ENCODE measurements at regions not wholly inside any gene's neighbourhood (a gene's known extent, or its start where the extent isn't known, plus 50 kb on each side); places are given as distances from the start of the nearest gene placed in this dataset.

DNA sequence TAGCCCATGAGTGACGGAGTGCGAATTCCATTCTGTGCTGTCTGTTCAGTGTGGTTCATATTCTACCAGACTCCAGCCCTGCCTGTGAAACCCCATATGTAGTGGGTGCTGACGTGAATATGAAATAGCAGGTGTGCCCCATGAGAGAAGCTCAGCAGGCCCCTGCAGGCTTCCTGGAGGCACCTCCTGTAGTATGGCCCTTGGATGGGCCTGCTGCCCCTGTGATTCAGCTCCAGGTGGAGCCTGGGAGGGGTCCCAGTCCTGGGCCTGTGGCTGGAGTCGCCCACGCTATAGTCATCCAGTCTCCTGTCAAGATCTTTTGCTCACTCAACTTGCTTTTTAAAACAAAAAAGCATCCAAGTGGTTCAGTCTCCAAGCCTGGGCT is 125.5 kb downstream of the GLI2 start:
- H3K9me2 ChIP-seq (ENCODE audit: insufficient read depth): no peaks in the 10 kb centered on the region
- intact Hi-C loops (cut with micrococcal nuclease; ENCODE audit: unreplicated experiment): no loop called here
- no peaks in the 10 kb centered on the region for H4K20me1 ChIP-seq (ENCODE audit: insufficient read depth)
- H3K27me3 ChIP-seq (ENCODE audit: insufficient read depth, low read depth): no peaks in the 10 kb centered on the region
- POLR2A ChIA-PET (ENCODE audit: unreplicated experiment): no interaction called here
- DNase-seq: no peak
- CTCF ChIA-PET: no interaction called here
- no peak overlapping the region for H3K27ac ChIP-seq
- H2AFZ ChIP-seq: no peak overlapping the region
- no peaks in the 10 kb centered on the region for H3K79me2 ChIP-seq (ENCODE audit: low read depth)
- no peak for TF ChIP-seq EZH2 (IDR thresholded peaks at IDR 0.05; ENCODE audit: low read depth)
- TF ChIP-seq, protein P1, sequence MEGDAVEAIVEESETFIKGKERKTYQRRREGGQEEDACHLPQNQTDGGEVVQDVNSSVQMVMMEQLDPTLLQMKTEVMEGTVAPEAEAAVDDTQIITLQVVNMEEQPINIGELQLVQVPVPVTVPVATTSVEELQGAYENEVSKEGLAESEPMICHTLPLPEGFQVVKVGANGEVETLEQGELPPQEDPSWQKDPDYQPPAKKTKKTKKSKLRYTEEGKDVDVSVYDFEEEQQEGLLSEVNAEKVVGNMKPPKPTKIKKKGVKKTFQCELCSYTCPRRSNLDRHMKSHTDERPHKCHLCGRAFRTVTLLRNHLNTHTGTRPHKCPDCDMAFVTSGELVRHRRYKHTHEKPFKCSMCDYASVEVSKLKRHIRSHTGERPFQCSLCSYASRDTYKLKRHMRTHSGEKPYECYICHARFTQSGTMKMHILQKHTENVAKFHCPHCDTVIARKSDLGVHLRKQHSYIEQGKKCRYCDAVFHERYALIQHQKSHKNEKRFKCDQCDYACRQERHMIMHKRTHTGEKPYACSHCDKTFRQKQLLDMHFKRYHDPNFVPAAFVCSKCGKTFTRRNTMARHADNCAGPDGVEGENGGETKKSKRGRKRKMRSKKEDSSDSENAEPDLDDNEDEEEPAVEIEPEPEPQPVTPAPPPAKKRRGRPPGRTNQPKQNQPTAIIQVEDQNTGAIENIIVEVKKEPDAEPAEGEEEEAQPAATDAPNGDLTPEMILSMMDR (conservative IDR thresholded peaks at IDR 0.05): no peak
- H3K9me3 ChIP-seq (ENCODE audit: insufficient read depth, low read depth): no peaks in the 10 kb centered on the region
- no TSS peak for BruUV-seq (replicated peaks)
- H3K4me1 ChIP-seq (replicated peaks; ENCODE audit: insufficient read depth): peaks cover 9% of the 10 kb centered on the region; the same call in 1 of the 2 replicates
- no peaks in the 10 kb centered on the region for H3K36me3 ChIP-seq (ENCODE audit: low read depth)
- H3K4me2 ChIP-seq: no peak overlapping the region
- no peak overlapping the region for H3K4me3 ChIP-seq
- H3F3A ChIP-seq (ENCODE audit: insufficient read depth, low read depth): no peaks in the 10 kb centered on the region

DNA sequence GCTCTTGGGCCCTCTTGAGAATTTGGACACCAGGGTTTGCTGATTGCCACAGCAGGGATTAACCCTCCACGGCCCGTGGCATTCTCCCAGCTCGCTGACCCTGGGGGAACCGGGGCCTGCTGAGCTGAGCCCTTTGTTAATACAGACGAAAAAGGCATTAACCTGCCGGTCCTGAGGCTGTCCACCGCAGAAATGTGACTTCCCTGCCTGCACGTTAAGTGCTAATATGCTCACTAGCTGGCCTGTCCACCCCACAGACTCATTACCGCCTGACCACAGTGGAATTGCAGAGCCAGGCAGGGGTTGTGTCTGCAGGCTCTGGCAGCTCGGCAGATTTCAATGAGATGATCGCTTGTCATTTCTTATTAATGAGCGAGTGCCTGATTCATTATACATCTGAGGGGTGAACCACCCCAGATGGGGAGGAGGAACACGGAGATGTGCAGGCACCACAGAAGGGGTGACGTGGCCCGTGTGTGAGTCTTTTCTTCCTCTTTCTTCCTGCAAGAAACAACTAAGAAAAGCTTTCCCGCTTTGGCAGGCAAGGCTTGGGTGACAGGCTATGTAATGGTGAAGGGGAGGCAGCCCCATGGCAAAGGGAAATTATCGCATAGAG is 126.0 kb downstream of the GLI2 start:
- intact Hi-C loops (cut with micrococcal nuclease; ENCODE audit: unreplicated experiment): loop anchor here (2.0 kb wide), 1 partner anchor 69 kb away; no protein-coding TSS in a partner anchor
- BruUV-seq (replicated peaks): no TSS peak
- Histone ChIP-seq H3F3A (ENCODE audit: insufficient read depth, low read depth) (no peaks in the 10 kb centered on the region), H3K4me3 (no peak overlapping the region), H3K9me2 (ENCODE audit: insufficient read depth) (no peaks in the 10 kb centered on the region), H3K36me3 (ENCODE audit: low read depth) (no peaks in the 10 kb centered on the region), H3K9me3 (ENCODE audit: insufficient read depth, low read depth) (no peaks in the 10 kb centered on the region), H3K4me2 (no peak overlapping the region), H3K4me1 (replicated peaks; ENCODE audit: insufficient read depth) (peaks cover 9% of the 10 kb centered on the region; the same call in 1 of the 2 replicates), H4K20me1 (ENCODE audit: insufficient read depth) (no peaks in the 10 kb centered on the region), H3K27ac (no peak overlapping the region), H3K79me2 (ENCODE audit: low read depth) (no peaks in the 10 kb centered on the region), H2AFZ (no peak overlapping the region), H3K27me3 (ENCODE audit: insufficient read depth, low read depth) (no peaks in the 10 kb centered on the region)
- ChIA-PET CTCF (no interaction called here), POLR2A (ENCODE audit: unreplicated experiment) (no interaction called here)
- DNase-seq: no peak
- TF ChIP-seq, protein P1 (conservative IDR thresholded peaks at IDR 0.05): no peak

DNA sequence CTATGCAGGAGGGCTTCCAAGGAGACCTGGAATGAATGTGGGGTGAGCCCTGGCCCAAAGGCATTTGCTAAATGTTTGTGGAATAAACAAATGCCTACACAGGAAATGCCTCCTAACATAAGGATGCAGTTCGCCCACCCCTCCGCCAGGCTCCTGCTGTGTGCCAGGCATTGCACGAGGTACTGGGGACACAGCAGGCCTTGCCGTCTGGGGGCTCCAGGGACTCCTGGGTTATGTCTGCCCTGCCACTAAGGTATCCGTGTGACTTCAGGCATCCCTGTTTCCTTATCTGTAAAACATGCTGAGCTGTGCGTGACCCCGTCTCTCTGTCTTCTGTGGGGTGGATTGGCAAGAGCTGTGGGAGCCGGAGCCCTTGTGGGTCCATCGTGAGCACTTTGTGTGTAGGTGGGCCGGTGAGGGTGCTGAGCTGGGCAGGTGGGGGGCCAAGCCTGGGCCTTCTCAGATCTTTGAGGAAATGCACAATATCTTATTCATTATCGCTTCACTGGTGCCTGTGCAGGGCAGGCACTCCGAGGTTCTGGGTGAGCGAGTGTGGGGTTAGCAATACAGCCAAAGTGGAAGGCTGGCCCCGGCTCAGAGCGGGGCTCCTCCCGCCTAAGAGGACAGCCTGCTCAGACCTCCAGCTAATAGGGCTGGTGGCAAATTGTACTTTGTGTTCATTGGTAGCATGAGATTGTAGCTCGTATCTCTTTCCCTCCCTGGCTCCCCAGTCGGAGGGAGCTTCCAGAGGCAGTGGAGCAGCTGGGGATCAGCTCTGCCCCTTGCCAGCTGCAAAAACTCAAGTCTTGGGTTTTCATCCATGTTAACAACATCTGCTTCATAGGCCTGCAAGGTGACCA is 126.8 kb downstream of the GLI2 start:
- Histone ChIP-seq H3K27ac (no peak overlapping the region), H3K9me3 (ENCODE audit: insufficient read depth, low read depth) (no peaks in the 10 kb centered on the region), H3K79me2 (ENCODE audit: low read depth) (no peaks in the 10 kb centered on the region), H4K20me1 (ENCODE audit: insufficient read depth) (no peaks in the 10 kb centered on the region), H3K4me2 (no peak overlapping the region), H3K4me1 (replicated peaks; ENCODE audit: insufficient read depth) (peaks cover 9% of the 10 kb centered on the region; the same call in 1 of the 2 replicates), H3K9me2 (ENCODE audit: insufficient read depth) (no peaks in the 10 kb centered on the region), H3K36me3 (ENCODE audit: low read depth) (no peaks in the 10 kb centered on the region), H3K4me3 (no peak overlapping the region), H3F3A (ENCODE audit: insufficient read depth, low read depth) (no peaks in the 10 kb centered on the region), H2AFZ (no peak overlapping the region), H3K27me3 (ENCODE audit: insufficient read depth, low read depth) (peaks cover 3% of the 10 kb centered on the region; the same call in 1 of the 2 replicates)
- TF ChIP-seq EZH2 (IDR thresholded peaks at IDR 0.05; ENCODE audit: low read depth): no peak
- TF ChIP-seq, protein P1 (conservative IDR thresholded peaks at IDR 0.05): no peak
- no TSS peak for BruUV-seq (replicated peaks)
- DNase-seq: no peak
- intact Hi-C loops (cut with micrococcal nuclease; ENCODE audit: unreplicated experiment): loop anchor here (2.0 kb wide), 1 partner anchor 70 kb away; no protein-coding TSS in a partner anchor
- POLR2A ChIA-PET (ENCODE audit: unreplicated experiment): interaction anchor here (0.7 kb wide), 1 partner anchor 105 kb away, joined by 3 read pairs; no protein-coding TSS in a partner anchor
- CTCF ChIA-PET: no interaction called here
